ENCODE measurements at regions not wholly inside any gene's neighbourhood (a gene's known extent, or its start where the extent isn't known, plus 50 kb on each side); places are given as distances from the start of the nearest gene placed in this dataset.
"Not testable (repeated sequence)": the region's sequence is repeated elsewhere in the genome, so short reads cannot be mapped to it uniquely, and the experiment has no call there.

DNA sequence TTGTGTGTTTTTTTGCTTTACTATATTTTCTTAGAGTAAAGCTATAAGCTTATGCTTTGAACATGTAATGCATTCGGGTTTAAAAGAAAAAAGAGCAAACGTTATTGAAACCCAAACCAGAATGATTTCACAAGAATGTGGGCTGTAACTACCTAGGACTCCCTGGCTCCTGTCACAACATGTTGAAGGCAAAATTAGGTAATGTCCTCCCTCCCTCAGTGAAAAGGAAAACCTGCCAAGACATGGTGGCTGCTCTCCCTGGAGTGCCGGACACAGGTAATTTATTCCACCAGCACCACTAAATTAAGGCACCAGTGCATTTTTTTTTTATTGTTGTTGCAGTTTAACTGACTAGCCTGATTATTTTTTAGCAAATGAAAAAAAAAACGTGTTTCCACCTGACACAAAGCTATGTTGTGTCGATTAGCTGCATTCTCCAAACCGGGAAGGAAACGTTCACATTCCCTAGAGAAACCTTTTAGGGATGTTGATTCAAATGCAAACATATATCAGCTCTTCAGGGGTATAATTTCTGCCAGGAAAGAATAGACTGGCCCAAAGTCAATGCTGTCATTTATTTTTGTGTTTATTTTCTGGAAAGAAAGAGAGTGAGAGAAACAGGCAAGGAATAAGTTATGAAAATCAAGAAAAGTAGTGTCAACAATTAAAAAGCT, 134.6 kb downstream of the CCDC34 start:
- CTCF ChIA-PET: no interaction called here
- H3K9ac ChIP-seq (ENCODE audit: low read length): no peak overlapping the region

DNA sequence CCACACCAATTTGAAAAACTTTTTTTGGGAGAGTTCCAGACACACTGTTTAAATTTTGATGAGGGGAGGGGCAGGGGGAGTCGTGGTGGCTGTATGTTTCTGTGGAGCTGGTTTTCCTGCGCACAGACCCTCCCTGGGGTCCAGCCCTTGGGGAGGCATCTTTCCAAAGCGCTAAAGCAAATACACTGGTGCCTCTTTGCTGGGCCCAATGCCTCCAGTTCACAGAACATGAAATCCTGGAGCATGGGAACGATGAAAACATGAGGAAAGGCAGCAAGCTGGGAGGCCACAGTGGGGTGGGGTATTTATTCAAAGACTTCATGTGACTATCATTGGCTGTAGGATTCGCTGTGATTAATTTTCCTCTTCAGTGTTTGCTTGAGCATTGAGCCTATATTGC, 135.3 kb downstream of the CCDC34 start:
- POLR2A ChIA-PET: no interaction called here
- Mint-ChIP-seq H3K9me3 (ENCODE audit: insufficient read depth) (no peaks in the 10 kb centered on the region), H3K27me3 (peaks cover 13% of the 10 kb centered on the region), H3K27ac (no peak overlapping the region), H3K4me3 (no peak overlapping the region), H3K4me1 (no peaks in the 10 kb centered on the region)
- H3K27ac ChIP-seq (ENCODE audit: low read length in 2 of 2): no peak overlapping the region
- no peak overlapping the region for H3K4me2 ChIP-seq (replicated peaks; ENCODE audit: low read depth, low read length, poor library complexity, severe bottlenecking)
- CTCF ChIA-PET: no interaction called here
- 70% methylated on average over 5 of the region's 5 CpGs for WGBS (ENCODE audit: insufficient coverage)
- no peaks in the 10 kb centered on the region for H3K79me2 ChIP-seq (ENCODE audit: control insufficient read depth, insufficient read depth, low read length)
- no peak for TF ChIP-seq EZH2 (IDR thresholded peaks at IDR 0.05; ENCODE audit: borderline replicate concordance, insufficient read depth, low read depth, low read length, poor library complexity, severe bottlenecking)
- TF ChIP-seq, protein P1, sequence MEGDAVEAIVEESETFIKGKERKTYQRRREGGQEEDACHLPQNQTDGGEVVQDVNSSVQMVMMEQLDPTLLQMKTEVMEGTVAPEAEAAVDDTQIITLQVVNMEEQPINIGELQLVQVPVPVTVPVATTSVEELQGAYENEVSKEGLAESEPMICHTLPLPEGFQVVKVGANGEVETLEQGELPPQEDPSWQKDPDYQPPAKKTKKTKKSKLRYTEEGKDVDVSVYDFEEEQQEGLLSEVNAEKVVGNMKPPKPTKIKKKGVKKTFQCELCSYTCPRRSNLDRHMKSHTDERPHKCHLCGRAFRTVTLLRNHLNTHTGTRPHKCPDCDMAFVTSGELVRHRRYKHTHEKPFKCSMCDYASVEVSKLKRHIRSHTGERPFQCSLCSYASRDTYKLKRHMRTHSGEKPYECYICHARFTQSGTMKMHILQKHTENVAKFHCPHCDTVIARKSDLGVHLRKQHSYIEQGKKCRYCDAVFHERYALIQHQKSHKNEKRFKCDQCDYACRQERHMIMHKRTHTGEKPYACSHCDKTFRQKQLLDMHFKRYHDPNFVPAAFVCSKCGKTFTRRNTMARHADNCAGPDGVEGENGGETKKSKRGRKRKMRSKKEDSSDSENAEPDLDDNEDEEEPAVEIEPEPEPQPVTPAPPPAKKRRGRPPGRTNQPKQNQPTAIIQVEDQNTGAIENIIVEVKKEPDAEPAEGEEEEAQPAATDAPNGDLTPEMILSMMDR (IDR thresholded peaks at IDR 0.05): no peak
- H3K4me3 ChIP-seq (ENCODE audit: control extremely low read depth in 1 of 5, extremely low read depth in 1 of 5, insufficient read depth in 1 of 5, low read depth in 2 of 5, low read length in 4 of 5): no peak overlapping the region
- H3K9me3 ChIP-seq (ENCODE audit: control extremely low read depth in 1 of 3, control insufficient read depth in 2 of 3, insufficient read depth in 1 of 3, low read length in 2 of 3): no peaks in the 10 kb centered on the region
- no peaks in the 10 kb centered on the region for H3K27me3 ChIP-seq (replicated peaks in 1 of 4; ENCODE audit: control extremely low read depth in 1 of 4, control insufficient read depth in 3 of 4, insufficient read depth in 4 of 4, low read length in 3 of 4)
- H3K36me3 ChIP-seq (replicated peaks in 1 of 2; ENCODE audit: control extremely low read depth in 1 of 2, control insufficient read depth in 1 of 2, extremely low read depth in 1 of 2, insufficient read depth in 2 of 2, low read length in 1 of 2): no peaks in the 10 kb centered on the region
- no peaks in the 10 kb centered on the region for H4K20me1 ChIP-seq (ENCODE audit: control insufficient read depth, insufficient read depth, low read length, poor library complexity, severe bottlenecking)
- no peak overlapping the region for H2AFZ ChIP-seq (ENCODE audit: insufficient read depth, low read depth, low read length, poor library complexity, severe bottlenecking)
- no peaks in the 10 kb centered on the region for H3K4me1 ChIP-seq (ENCODE audit: control insufficient read depth in 2 of 2, insufficient read depth in 2 of 2, low read length in 2 of 2)
- intact Hi-C loops (cut with micrococcal nuclease): no loop called here
- H3K9ac ChIP-seq (ENCODE audit: low read length): no peak overlapping the region
- DNase-seq: no peak
- ATAC-seq (ENCODE audit: low read depth): no peak

More for the DNA sequence above, 134.6 kb downstream of the CCDC34 start:
- TF ChIP-seq, protein P1 (IDR thresholded peaks at IDR 0.05): no peak
- no peak for TF ChIP-seq EZH2 (IDR thresholded peaks at IDR 0.05; ENCODE audit: borderline replicate concordance, insufficient read depth, low read depth, low read length, poor library complexity, severe bottlenecking)
- Histone ChIP-seq H3K79me2 (ENCODE audit: control insufficient read depth, insufficient read depth, low read length) (no peaks in the 10 kb centered on the region), H3K4me1 (ENCODE audit: control insufficient read depth in 2 of 2, insufficient read depth in 2 of 2, low read length in 2 of 2) (no peaks in the 10 kb centered on the region), H2AFZ (ENCODE audit: insufficient read depth, low read depth, low read length, poor library complexity, severe bottlenecking) (no peak overlapping the region), H3K36me3 (replicated peaks in 1 of 2; ENCODE audit: control extremely low read depth in 1 of 2, control insufficient read depth in 1 of 2, extremely low read depth in 1 of 2, insufficient read depth in 2 of 2, low read length in 1 of 2) (no peaks in the 10 kb centered on the region), H3K9me3 (ENCODE audit: control extremely low read depth in 1 of 3, control insufficient read depth in 2 of 3, insufficient read depth in 1 of 3, low read length in 2 of 3) (no peaks in the 10 kb centered on the region), H3K27me3 (replicated peaks in 1 of 4; ENCODE audit: control extremely low read depth in 1 of 4, control insufficient read depth in 3 of 4, insufficient read depth in 4 of 4, low read length in 3 of 4) (no peaks in the 10 kb centered on the region), H4K20me1 (ENCODE audit: control insufficient read depth, insufficient read depth, low read length, poor library complexity, severe bottlenecking) (no peaks in the 10 kb centered on the region), H3K4me3 (ENCODE audit: control extremely low read depth in 1 of 5, extremely low read depth in 1 of 5, insufficient read depth in 1 of 5, low read depth in 2 of 5, low read length in 4 of 5) (no peak overlapping the region), H3K4me2 (replicated peaks; ENCODE audit: low read depth, low read length, poor library complexity, severe bottlenecking) (no peak overlapping the region), H3K27ac (ENCODE audit: low read length in 2 of 2) (no peak overlapping the region)
- Mint-ChIP-seq H3K4me3 (no peak overlapping the region), H3K27me3 (peaks cover 13% of the 10 kb centered on the region), H3K9me3 (ENCODE audit: insufficient read depth) (no peaks in the 10 kb centered on the region), H3K4me1 (no peaks in the 10 kb centered on the region), H3K27ac (no peak overlapping the region)
- DNase-seq: no peak
- POLR2A ChIA-PET: no interaction called here
- ATAC-seq (ENCODE audit: low read depth): no peak
- WGBS (ENCODE audit: insufficient coverage): 60% methylated on average over 2 of the region's 7 CpGs
- intact Hi-C loops (cut with micrococcal nuclease): no loop called here

DNA sequence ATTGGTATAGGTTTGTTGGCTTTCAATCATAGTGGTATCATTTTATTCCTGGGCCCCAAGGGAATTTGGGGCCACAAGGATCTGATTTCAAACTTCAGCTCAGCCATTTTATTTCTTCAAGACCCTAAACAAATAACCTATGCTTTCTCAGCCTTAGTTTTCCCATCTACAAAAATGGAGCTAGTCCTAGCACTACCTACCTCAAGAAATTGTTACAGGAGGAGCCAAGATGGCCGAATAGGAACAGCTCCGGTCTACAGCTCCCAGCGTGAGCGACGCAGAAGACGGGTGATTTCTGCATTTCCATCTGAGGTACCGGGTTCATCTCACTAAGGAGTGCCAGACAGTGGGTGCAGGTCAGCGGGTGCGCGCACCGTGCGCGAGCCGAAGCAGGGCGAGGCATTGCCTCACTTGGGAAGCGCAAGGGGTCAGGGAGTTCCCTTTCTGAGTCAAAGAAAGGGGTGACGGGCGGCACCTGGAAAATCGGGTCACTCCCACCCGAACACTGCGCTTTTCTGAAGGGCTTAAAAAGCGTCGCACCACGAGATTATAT, 143.5 kb downstream of the CCDC34 start:
- H3K27me3 ChIP-seq (replicated peaks in 1 of 4; ENCODE audit: control extremely low read depth in 1 of 4, control insufficient read depth in 3 of 4, insufficient read depth in 4 of 4, low read length in 3 of 4); intact Hi-C loops (cut with micrococcal nuclease); ATAC-seq (ENCODE audit: low read depth); H2AFZ ChIP-seq (ENCODE audit: insufficient read depth, low read depth, low read length, poor library complexity, severe bottlenecking); DNase-seq; H3K9me3 ChIP-seq (ENCODE audit: control extremely low read depth in 1 of 3, control insufficient read depth in 2 of 3, insufficient read depth in 1 of 3, low read length in 2 of 3); H3K4me3 ChIP-seq (ENCODE audit: control extremely low read depth in 1 of 5, extremely low read depth in 1 of 5, insufficient read depth in 1 of 5, low read depth in 2 of 5, low read length in 4 of 5); H3K27me3 Mint-ChIP-seq; H3K36me3 ChIP-seq (replicated peaks in 1 of 2; ENCODE audit: control extremely low read depth in 1 of 2, control insufficient read depth in 1 of 2, extremely low read depth in 1 of 2, insufficient read depth in 2 of 2, low read length in 1 of 2); POLR2A ChIA-PET; H3K27ac Mint-ChIP-seq; H4K20me1 ChIP-seq (ENCODE audit: control insufficient read depth, insufficient read depth, low read length, poor library complexity, severe bottlenecking); H3K4me3 Mint-ChIP-seq; H3K9me3 Mint-ChIP-seq (ENCODE audit: insufficient read depth); H3K9ac ChIP-seq (ENCODE audit: low read length); H3K79me2 ChIP-seq (ENCODE audit: control insufficient read depth, insufficient read depth, low read length); H3K27ac ChIP-seq (ENCODE audit: low read length in 2 of 2); H3K4me2 ChIP-seq (replicated peaks; ENCODE audit: low read depth, low read length, poor library complexity, severe bottlenecking); H3K4me1 Mint-ChIP-seq; H3K4me1 ChIP-seq (ENCODE audit: control insufficient read depth in 2 of 2, insufficient read depth in 2 of 2, low read length in 2 of 2): not testable (repeated sequence)
- CTCF ChIA-PET: interaction anchor here (1.0 kb wide), 1 partner anchor 36 kb away, joined by 3 read pairs; no protein-coding TSS in a partner anchor
- no CpG with 5 or more reads among the region's 24 CpGs for WGBS (ENCODE audit: insufficient coverage)

All from B cell (primary cell).